Colonic mucosa (tissue), 4 donors: ENCODE measurements at regions not wholly inside any gene's neighbourhood (a gene's known extent, or its start where the extent isn't known, plus 50 kb on each side); places are given as distances from the start of the nearest gene placed in this dataset.

Source experiments
- DNase-seq: peaks from one replicate; pipeline ENCODE4 v3.0.0-alpha.2; 2020
- H3K27ac ChIP-seq: fragments of 200-600 bp; one replicate; pipeline ENCODE4 v1.8.0; 2021
- H3K27me3 ChIP-seq: fragments of 200-600 bp; one replicate; pipeline ENCODE4 v1.8.0; 2021
- H3K36me3 ChIP-seq: fragments of 200-600 bp; one replicate; pipeline ENCODE4 v1.8.0; 2021
- H3K4me1 ChIP-seq: fragments of 200-600 bp; one replicate; pipeline ENCODE4 v1.8.0; 2021; ENCODE audit warnings: mild to moderate bottlenecking
- H3K4me3 ChIP-seq: fragments of 200-600 bp; one replicate; pipeline ENCODE4 v1.8.0; 2021
- H3K9ac ChIP-seq, 2 donors: one replicate each; pipeline ENCODE4 v1.7.0; 2013; ENCODE audit warnings: control low read depth in 2 of 2, low read depth in 2 of 2, low read length in 2 of 2
- H3K9me3 ChIP-seq: fragments of 200-600 bp; one replicate; pipeline ENCODE4 v1.8.0; 2021
- intact Hi-C: fragments of 100-400 bp; cut with DNase I; formaldehyde crosslinking; loops from one replicate; pipeline ENCODE4 v1.14.1; 2022
- TF ChIP-seq, protein P1 (sequence below): fragments of 200-600 bp; IDR thresholded peaks from one replicate; pipeline ENCODE4 v1.8.0; 2022; ENCODE audit warnings: antibody characterized with exemption, mild to moderate bottlenecking
- donor health status: healthy.
- donor health status: DM: no; HTN: no; CAD: no.
- donor health status: DM: no; HTN: no; CAD: no.

DNA sequence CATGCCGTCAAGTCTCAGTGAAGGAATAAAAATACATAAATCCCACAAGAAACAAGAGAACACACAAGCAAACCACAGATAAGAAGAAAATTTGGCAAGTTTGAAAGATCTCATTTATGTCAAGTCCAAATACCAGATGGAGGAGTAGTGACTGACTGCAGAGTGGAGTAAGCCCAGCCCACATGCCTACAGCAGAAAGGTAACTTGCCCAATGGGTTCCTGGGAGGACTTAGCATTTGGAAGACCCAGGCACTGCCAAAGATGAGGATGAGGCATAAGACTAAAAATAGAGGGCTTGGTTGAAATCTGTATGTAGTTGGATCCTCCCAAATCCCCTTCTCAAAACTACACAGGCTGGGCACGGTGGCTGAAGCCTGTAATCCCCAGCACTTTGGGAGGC, 70.8 kb downstream of the ZNF648 start:
- H3K9ac ChIP-seq, result no peak overlapping the region
- no peak overlapping the region for H3K4me3 ChIP-seq
- H3K9me3 ChIP-seq, result no peaks in the 10 kb centered on the region
- intact Hi-C loops, result no loop called here
- TF ChIP-seq, protein P1, sequence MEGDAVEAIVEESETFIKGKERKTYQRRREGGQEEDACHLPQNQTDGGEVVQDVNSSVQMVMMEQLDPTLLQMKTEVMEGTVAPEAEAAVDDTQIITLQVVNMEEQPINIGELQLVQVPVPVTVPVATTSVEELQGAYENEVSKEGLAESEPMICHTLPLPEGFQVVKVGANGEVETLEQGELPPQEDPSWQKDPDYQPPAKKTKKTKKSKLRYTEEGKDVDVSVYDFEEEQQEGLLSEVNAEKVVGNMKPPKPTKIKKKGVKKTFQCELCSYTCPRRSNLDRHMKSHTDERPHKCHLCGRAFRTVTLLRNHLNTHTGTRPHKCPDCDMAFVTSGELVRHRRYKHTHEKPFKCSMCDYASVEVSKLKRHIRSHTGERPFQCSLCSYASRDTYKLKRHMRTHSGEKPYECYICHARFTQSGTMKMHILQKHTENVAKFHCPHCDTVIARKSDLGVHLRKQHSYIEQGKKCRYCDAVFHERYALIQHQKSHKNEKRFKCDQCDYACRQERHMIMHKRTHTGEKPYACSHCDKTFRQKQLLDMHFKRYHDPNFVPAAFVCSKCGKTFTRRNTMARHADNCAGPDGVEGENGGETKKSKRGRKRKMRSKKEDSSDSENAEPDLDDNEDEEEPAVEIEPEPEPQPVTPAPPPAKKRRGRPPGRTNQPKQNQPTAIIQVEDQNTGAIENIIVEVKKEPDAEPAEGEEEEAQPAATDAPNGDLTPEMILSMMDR, result no peak
- no peaks in the 10 kb centered on the region for H3K4me1 ChIP-seq
- no peaks in the 10 kb centered on the region for H3K27me3 ChIP-seq
- no peak overlapping the region for H3K27ac ChIP-seq
- DNase-seq, result no peak
- no peaks in the 10 kb centered on the region for H3K36me3 ChIP-seq

DNA sequence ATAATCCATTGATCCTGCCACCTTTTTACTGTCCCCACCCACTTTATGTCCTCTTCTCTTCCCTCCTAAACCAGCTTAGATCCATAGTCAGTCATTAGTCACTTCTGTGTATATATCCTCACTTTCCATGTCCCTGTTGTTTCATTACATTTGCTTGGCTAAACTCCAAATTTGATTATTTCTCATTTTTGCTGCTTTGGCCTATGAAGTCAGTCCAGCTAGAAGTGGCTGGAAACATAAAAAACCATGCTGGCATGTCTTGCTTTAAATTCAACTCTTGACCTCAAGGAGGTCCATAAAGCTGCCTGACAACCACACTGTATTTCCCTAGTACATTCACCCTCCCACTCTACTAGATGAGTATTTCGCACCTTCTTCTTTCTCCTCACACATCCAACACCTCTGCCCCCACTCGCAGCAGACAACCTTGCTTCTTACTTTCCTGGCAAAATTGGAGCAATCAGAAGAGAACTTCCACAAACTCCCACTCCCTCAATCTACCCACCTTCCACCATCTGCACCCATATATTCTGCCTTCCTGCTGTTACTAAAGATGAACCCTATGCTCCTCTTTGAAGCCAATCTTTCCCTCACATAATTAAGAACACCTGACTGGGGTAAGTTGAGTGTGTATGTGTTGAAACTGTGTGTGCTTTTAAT, 72.1 kb downstream of the ZNF648 start:
- Histone ChIP-seq H3K9ac (no peak overlapping the region), H3K27ac (no peak overlapping the region), H3K36me3 (no peaks in the 10 kb centered on the region), H3K4me1 (no peaks in the 10 kb centered on the region), H3K4me3 (no peak overlapping the region), H3K27me3 (no peaks in the 10 kb centered on the region), H3K9me3 (no peaks in the 10 kb centered on the region)
- DNase-seq, result no peak
- intact Hi-C loops, result no loop called here
- TF ChIP-seq, protein P1, result no peak

DNA sequence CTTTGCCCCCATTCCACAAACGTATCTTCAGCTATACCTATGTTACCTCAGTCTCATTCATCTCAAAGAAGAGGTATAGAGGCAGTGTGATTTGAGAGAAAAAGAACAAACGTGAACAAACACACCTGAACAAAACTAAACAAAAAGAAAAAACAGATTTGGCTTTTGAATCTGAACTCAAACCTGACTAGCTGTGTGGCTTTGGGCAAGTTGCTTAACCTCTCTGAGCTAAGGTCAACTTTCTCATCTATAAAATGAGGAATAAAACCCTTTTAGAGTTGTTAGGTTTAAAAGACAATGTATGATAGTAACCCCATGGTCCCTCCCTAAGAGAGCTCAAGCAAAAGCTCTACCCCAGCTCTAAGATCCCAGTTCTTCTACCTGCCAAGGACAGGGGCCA, 73.5 kb downstream of the ZNF648 start:
- Histone ChIP-seq H3K9me3 (no peaks in the 10 kb centered on the region), H3K9ac (no peak overlapping the region), H3K27ac (no peak overlapping the region), H3K4me3 (no peak overlapping the region), H3K27me3 (no peaks in the 10 kb centered on the region), H3K4me1 (no peaks in the 10 kb centered on the region), H3K36me3 (no peaks in the 10 kb centered on the region)
- no peak for DNase-seq
- intact Hi-C loops, result no loop called here
- TF ChIP-seq, protein P1, result no peak

DNA sequence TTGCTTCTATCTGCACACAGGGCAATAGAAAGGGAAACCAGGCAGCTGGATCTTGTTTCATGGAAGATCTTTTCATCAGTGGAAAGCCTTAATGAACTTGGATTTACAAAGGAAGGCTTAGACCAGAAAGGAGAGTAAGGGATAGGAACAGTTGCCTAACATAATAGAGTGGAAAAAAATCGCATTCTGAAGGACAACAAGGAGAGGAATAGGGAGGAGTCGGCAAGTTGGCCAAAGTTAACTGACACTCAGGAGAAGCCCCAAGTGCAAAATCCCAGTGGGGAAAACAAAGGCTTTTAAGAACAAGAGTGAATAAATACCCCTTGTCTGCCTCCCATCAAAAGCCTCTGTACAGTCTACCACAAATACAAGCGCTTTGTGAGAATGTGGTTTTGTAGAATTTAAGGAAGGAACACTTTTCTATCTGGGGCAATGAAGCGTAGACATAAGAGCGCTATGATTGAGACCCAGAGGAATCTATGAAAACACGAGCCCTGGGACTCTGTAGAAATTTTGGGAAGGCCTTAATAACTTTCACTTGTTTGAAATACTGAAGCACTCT, 74.1 kb downstream of the ZNF648 start:
- no peaks in the 10 kb centered on the region for H3K27me3 ChIP-seq
- H3K9ac ChIP-seq, result no peak overlapping the region
- no peaks in the 10 kb centered on the region for H3K36me3 ChIP-seq
- no peak for DNase-seq
- H3K4me3 ChIP-seq, result no peak overlapping the region
- H3K9me3 ChIP-seq, result no peaks in the 10 kb centered on the region
- intact Hi-C loops, result no loop called here
- TF ChIP-seq, protein P1, result no peak
- H3K4me1 ChIP-seq, result no peaks in the 10 kb centered on the region
- no peak overlapping the region for H3K27ac ChIP-seq

DNA sequence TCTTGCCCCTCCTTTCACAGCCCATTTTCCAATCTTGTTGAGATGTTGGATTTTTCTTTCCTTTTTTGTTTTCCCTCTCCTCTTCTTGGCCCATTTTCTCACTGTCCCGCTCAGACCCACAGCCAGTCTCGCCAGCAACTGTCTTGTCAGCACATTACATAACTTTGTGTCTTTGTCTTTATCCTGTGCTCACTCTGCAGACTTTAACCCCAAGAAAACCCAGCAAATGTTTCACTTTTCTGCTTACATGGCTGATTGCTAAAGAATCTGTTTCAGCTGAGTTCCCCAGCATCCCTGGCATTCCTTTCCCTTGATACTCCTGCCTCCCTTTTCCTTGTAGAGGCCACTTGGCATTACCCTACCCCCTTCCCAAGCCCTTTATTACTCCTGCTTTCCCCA, 74.6 kb downstream of the ZNF648 start:
- no peak overlapping the region for H3K27ac ChIP-seq
- no peak overlapping the region for H3K4me3 ChIP-seq
- H3K9ac ChIP-seq, result no peak overlapping the region
- TF ChIP-seq, protein P1, result no peak
- no peaks in the 10 kb centered on the region for H3K4me1 ChIP-seq
- H3K9me3 ChIP-seq, result no peaks in the 10 kb centered on the region
- intact Hi-C loops, result no loop called here
- DNase-seq, result no peak
- no peaks in the 10 kb centered on the region for H3K36me3 ChIP-seq
- H3K27me3 ChIP-seq, result no peaks in the 10 kb centered on the region
